ENCODE measurements at regions not wholly inside any gene's neighbourhood (a gene's known extent, or its start where the extent isn't known, plus 50 kb on each side); places are given as distances from the start of the nearest gene placed in this dataset.

DNA sequence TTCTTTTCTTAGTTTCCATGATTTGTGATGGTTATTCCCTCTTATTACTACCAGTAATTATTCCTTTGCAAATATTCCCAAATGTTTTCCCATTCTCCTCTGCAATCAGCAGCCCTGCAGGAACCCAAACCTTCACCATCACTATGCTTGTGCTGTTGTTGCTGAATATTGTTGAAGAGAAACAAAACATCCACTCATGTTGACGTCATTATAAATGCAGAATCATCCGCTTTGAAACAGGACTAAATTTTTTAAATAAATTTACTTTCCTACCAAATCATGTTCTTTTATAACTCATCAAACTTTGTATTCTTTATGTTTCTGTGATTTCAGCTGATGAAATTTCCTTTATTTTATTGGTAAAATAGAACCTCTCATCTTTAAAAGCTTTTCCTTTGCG is 787.0 kb upstream of the B3GALT2 start:
- H2BK120ac ChIP-seq (ENCODE audit: insufficient read depth, low read length, poor library complexity), result no peak overlapping the region
- no peak overlapping the region for H3K18ac ChIP-seq (ENCODE audit: low read length)
- H3K4me3 ChIP-seq (ENCODE audit: low read depth, low read length), result no peak overlapping the region
- no peak overlapping the region for H2AK5ac ChIP-seq (ENCODE audit: low read length)
- no peak overlapping the region for H4K8ac ChIP-seq (ENCODE audit: low read depth, low read length)
- no peaks in the 10 kb centered on the region for H3K9me3 ChIP-seq (ENCODE audit: insufficient read depth, low read depth, low read length)
- H3K23ac ChIP-seq (ENCODE audit: low read length), result no peak overlapping the region
- no peak overlapping the region for H2BK5ac ChIP-seq (ENCODE audit: low read depth, low read length, poor library complexity)
- no peak for DNase-seq
- no CpG with 5 or more reads among the region's 3 CpGs for WGBS (ENCODE audit: extremely low coverage, insufficient coverage, insufficient read length)
- H2BK12ac ChIP-seq (ENCODE audit: low read length), result no peak overlapping the region
- H3K14ac ChIP-seq (ENCODE audit: low read length), result no peak overlapping the region
- H3K79me1 ChIP-seq (ENCODE audit: low read length), result no peaks in the 10 kb centered on the region
- H3K4me1 ChIP-seq (ENCODE audit: control insufficient read depth in 1 of 2, insufficient read depth in 2 of 2, low read length in 2 of 2), result no peaks in the 10 kb centered on the region
- H3K4me2 ChIP-seq (ENCODE audit: low read length), result no peak overlapping the region
- no peak overlapping the region for H4K91ac ChIP-seq (ENCODE audit: low read depth, low read length)
- no peak overlapping the region for H4K12ac ChIP-seq (ENCODE audit: low read depth, low read length)
- no peaks in the 10 kb centered on the region for H3K36me3 ChIP-seq (ENCODE audit: control insufficient read depth in 1 of 2, insufficient read depth in 2 of 2, low read length in 2 of 2)
- no peak overlapping the region for H3K9ac ChIP-seq (ENCODE audit: low read length)
- no peaks in the 10 kb centered on the region for H3K27me3 ChIP-seq (ENCODE audit: insufficient read depth, low read length)
- H3K27ac ChIP-seq (ENCODE audit: low read depth, low read length), result no peak overlapping the region
- H2AFZ ChIP-seq (ENCODE audit: insufficient read depth, low read length, poor library complexity), result no peak overlapping the region
- H3K4ac ChIP-seq (ENCODE audit: low read depth, low read length), result no peak overlapping the region
- no peaks in the 10 kb centered on the region for H3K79me2 ChIP-seq (ENCODE audit: control insufficient read depth, insufficient read depth, low read length, poor library complexity)

DNA sequence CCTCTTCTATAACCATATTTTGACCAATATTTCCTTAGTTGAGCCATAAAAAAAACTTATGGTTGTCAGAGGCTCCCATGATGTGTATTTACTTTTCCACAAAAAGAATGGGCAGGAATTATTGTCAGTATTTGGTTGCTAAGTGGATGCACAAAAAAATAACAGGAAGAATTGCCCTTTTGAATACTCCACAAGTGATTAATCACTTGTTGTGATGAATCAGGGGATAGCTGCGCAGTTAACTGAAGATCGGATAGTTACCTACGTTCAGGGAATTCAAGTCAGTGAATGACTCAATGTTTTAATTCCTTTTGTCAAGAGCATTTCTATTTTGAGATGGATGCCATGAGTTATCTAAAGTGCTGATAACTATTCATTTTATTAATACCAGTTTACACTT is 785.2 kb upstream of the B3GALT2 start:
- Histone ChIP-seq H2AFZ (ENCODE audit: insufficient read depth, low read length, poor library complexity) (no peak overlapping the region), H4K8ac (ENCODE audit: low read depth, low read length) (no peak overlapping the region), H3K4ac (ENCODE audit: low read depth, low read length) (no peak overlapping the region), H3K9me3 (ENCODE audit: insufficient read depth, low read depth, low read length) (no peaks in the 10 kb centered on the region), H3K27me3 (ENCODE audit: insufficient read depth, low read length) (no peaks in the 10 kb centered on the region), H3K79me1 (ENCODE audit: low read length) (no peaks in the 10 kb centered on the region), H3K4me3 (ENCODE audit: low read depth, low read length) (no peak overlapping the region), H3K9ac (ENCODE audit: low read length) (no peak overlapping the region), H3K27ac (ENCODE audit: low read depth, low read length) (no peak overlapping the region), H4K12ac (ENCODE audit: low read depth, low read length) (no peak overlapping the region), H2BK12ac (ENCODE audit: low read length) (no peak overlapping the region), H3K14ac (ENCODE audit: low read length) (no peak overlapping the region), H3K23ac (ENCODE audit: low read length) (no peak overlapping the region), H3K4me2 (ENCODE audit: low read length) (no peak overlapping the region), H2BK120ac (ENCODE audit: insufficient read depth, low read length, poor library complexity) (no peak overlapping the region), H3K36me3 (ENCODE audit: control insufficient read depth in 1 of 2, insufficient read depth in 2 of 2, low read length in 2 of 2) (no peaks in the 10 kb centered on the region), H4K91ac (ENCODE audit: low read depth, low read length) (no peak overlapping the region), H2BK5ac (ENCODE audit: low read depth, low read length, poor library complexity) (no peak overlapping the region), H3K18ac (ENCODE audit: low read length) (no peak overlapping the region), H3K4me1 (ENCODE audit: control insufficient read depth in 1 of 2, insufficient read depth in 2 of 2, low read length in 2 of 2) (no peaks in the 10 kb centered on the region), H2AK5ac (ENCODE audit: low read length) (no peak overlapping the region), H3K79me2 (ENCODE audit: control insufficient read depth, insufficient read depth, low read length, poor library complexity) (no peaks in the 10 kb centered on the region)
- WGBS (ENCODE audit: extremely low coverage, insufficient coverage, insufficient read length), result no CpG with 5 or more reads among the region's 3 CpGs
- peak; percentile 19 to 64 for DNase-seq

GRCh38 chr1:193960499-193960898 is 774.1 kb upstream of the B3GALT2 start:
- no peak overlapping the region for H4K8ac ChIP-seq (ENCODE audit: low read depth, low read length)
- H4K91ac ChIP-seq (ENCODE audit: low read depth, low read length), result no peak overlapping the region
- no CpG with 5 or more reads among the region's 1 CpG for WGBS (ENCODE audit: extremely low coverage, insufficient coverage, insufficient read length)
- DNase-seq, result no peak
- no peak overlapping the region for H4K12ac ChIP-seq (ENCODE audit: low read depth, low read length)
- H3K79me1 ChIP-seq (ENCODE audit: low read length), result no peaks in the 10 kb centered on the region
- no peak overlapping the region for H3K27ac ChIP-seq (ENCODE audit: low read depth, low read length)
- H2BK120ac ChIP-seq (ENCODE audit: insufficient read depth, low read length, poor library complexity), result no peak overlapping the region
- no peak overlapping the region for H3K18ac ChIP-seq (ENCODE audit: low read length)
- no peaks in the 10 kb centered on the region for H3K79me2 ChIP-seq (ENCODE audit: control insufficient read depth, insufficient read depth, low read length, poor library complexity)
- H2AK5ac ChIP-seq (ENCODE audit: low read length), result no peak overlapping the region
- H3K36me3 ChIP-seq (ENCODE audit: control insufficient read depth in 1 of 2, insufficient read depth in 2 of 2, low read length in 2 of 2), result no peaks in the 10 kb centered on the region
- no peak overlapping the region for H3K4ac ChIP-seq (ENCODE audit: low read depth, low read length)
- no peak overlapping the region for H2BK12ac ChIP-seq (ENCODE audit: low read length)
- no peak overlapping the region for H3K9ac ChIP-seq (ENCODE audit: low read length)
- H3K14ac ChIP-seq (ENCODE audit: low read length), result no peak overlapping the region
- no peak overlapping the region for H3K4me2 ChIP-seq (ENCODE audit: low read length)
- H2BK5ac ChIP-seq (ENCODE audit: low read depth, low read length, poor library complexity), result no peak overlapping the region
- no peak overlapping the region for H3K23ac ChIP-seq (ENCODE audit: low read length)
- no peak overlapping the region for H3K4me3 ChIP-seq (ENCODE audit: low read depth, low read length)
- H3K9me3 ChIP-seq (ENCODE audit: insufficient read depth, low read depth, low read length), result no peaks in the 10 kb centered on the region
- no peak overlapping the region for H2AFZ ChIP-seq (ENCODE audit: insufficient read depth, low read length, poor library complexity)
- H3K27me3 ChIP-seq (ENCODE audit: insufficient read depth, low read length), result peaks cover 2% of the 10 kb centered on the region
- no peaks in the 10 kb centered on the region for H3K4me1 ChIP-seq (ENCODE audit: control insufficient read depth in 1 of 2, insufficient read depth in 2 of 2, low read length in 2 of 2)

GRCh38 chr1:193960040-193960439 is 773.6 kb upstream of the B3GALT2 start:
- no peak overlapping the region for H4K12ac ChIP-seq (ENCODE audit: low read depth, low read length)
- no peak for DNase-seq

More at GRCh38 chr1:193960040-193960439, 773.6 kb upstream of the B3GALT2 start:
- Histone ChIP-seq H3K4me1 (ENCODE audit: control insufficient read depth in 1 of 2, insufficient read depth in 2 of 2, low read length in 2 of 2) (no peaks in the 10 kb centered on the region), H3K9ac (ENCODE audit: low read length) (no peak overlapping the region), H2BK12ac (ENCODE audit: low read length) (no peak overlapping the region), H2BK120ac (ENCODE audit: insufficient read depth, low read length, poor library complexity) (no peak overlapping the region), H2AFZ (ENCODE audit: insufficient read depth, low read length, poor library complexity) (no peak overlapping the region), H2BK5ac (ENCODE audit: low read depth, low read length, poor library complexity) (no peak overlapping the region), H3K23ac (ENCODE audit: low read length) (no peak overlapping the region), H2AK5ac (ENCODE audit: low read length) (no peak overlapping the region), H3K27ac (ENCODE audit: low read depth, low read length) (no peak overlapping the region), H3K14ac (ENCODE audit: low read length) (no peak overlapping the region), H3K18ac (ENCODE audit: low read length) (no peak overlapping the region), H3K4me3 (ENCODE audit: low read depth, low read length) (no peak overlapping the region), H3K9me3 (ENCODE audit: insufficient read depth, low read depth, low read length) (no peaks in the 10 kb centered on the region), H3K79me1 (ENCODE audit: low read length) (no peaks in the 10 kb centered on the region), H4K91ac (ENCODE audit: low read depth, low read length) (no peak overlapping the region), H3K4ac (ENCODE audit: low read depth, low read length) (no peak overlapping the region), H3K79me2 (ENCODE audit: control insufficient read depth, insufficient read depth, low read length, poor library complexity) (no peaks in the 10 kb centered on the region), H3K27me3 (ENCODE audit: insufficient read depth, low read length) (peaks cover 2% of the 10 kb centered on the region), H4K8ac (ENCODE audit: low read depth, low read length) (no peak overlapping the region), H3K36me3 (ENCODE audit: control insufficient read depth in 1 of 2, insufficient read depth in 2 of 2, low read length in 2 of 2) (no peaks in the 10 kb centered on the region), H3K4me2 (ENCODE audit: low read length) (no peak overlapping the region)
- WGBS (ENCODE audit: extremely low coverage, insufficient coverage, insufficient read length), result no CpG with 5 or more reads among the region's 2 CpGs
